ENCODE measurements at regions not wholly inside any gene's neighbourhood (a gene's known extent, or its start where the extent isn't known, plus 50 kb on each side); places are given as distances from the start of the nearest gene placed in this dataset.

- TF ChIP-seq CTCF (IDR thresholded peaks at IDR 0.05; ENCODE audit: low read length), result no peak
- TF ChIP-seq EZH2 (optimal IDR thresholded peaks at IDR 0.05; ENCODE audit: low read depth, low read length), result no peak
Measured at GRCh38 chrX:30039768-30040167, 175.6 kb upstream of the MAGEB2 start.

Data from MM.1S (cell line).